KOPT-K1 (cell line): ENCODE measurements at regions not wholly inside any gene's neighbourhood (a gene's known extent, or its start where the extent isn't known, plus 50 kb on each side); places are given as distances from the start of the nearest gene placed in this dataset.

Experiments
- H3K27ac ChIP-seq: fragments of 200-600 bp; sonication (generic); 2 replicates; pipeline ENCODE4 v1.5.1; 2016; ENCODE audit warnings: antibody characterized with exemption, mild to moderate bottlenecking, low read depth, low read length; ENCODE audit not compliant: poor library complexity, severe bottlenecking
- H3K36me3 ChIP-seq: fragments of 200-600 bp; sonication (generic); 2 replicates; pipeline ENCODE4 v1.5.1; 2017; ENCODE audit warnings: antibody characterized with exemption, mild to moderate bottlenecking, low read length, moderate library complexity; ENCODE audit not compliant: insufficient read depth
- H3K9me3 ChIP-seq: fragments of 200-600 bp; sonication (generic); 2 replicates; pipeline ENCODE4 v1.5.1; 2017; ENCODE audit warnings: antibody characterized with exemption, low read length, mild to moderate bottlenecking; ENCODE audit not compliant: insufficient read depth, poor library complexity, severe bottlenecking

DNA sequence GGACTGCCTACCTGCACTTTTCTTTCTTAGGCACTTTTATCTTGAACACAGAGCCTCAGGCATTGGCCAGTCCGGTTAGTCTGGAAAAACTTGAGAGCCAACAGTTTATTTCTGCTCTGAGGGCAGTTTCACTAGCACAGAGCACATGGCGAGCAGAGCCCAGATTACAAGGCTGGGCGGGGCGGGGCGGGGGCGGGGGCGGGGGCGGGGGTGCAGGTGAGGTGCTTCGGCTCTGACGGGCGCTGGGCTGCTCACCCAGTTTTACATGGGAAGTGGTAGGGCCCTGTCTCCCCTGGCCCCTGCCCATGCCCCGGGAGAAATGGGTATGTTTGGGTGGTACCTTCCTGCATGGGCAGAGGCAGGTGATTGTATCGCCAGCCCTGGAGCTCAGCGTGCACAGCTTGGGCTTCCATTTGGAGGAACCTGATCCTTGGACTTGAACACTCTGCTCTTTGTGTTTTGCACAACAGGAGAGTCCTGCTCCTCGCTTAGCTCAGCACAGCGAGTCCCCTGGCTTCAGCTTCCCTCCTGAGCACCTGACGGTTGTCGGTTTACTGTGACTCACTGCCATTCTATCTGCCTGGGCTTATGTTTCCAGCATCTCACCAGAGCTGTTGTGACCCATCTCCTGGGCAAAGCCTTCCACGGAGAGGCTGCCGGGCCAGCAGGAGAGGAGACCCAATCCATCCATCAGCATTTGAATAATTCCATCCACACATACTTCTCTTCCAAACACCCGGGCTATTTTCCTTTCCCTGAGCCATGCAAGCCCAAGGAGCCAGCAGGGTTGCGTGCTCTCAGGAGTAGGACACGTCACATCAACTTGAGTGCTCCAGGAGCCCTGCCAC is 108.5 kb downstream of the ARF6 start:
- Histone ChIP-seq H3K9me3 (no peaks in the 10 kb centered on the region), H3K27ac (peak overlapping the region; percentile 87), H3K36me3 (no peaks in the 10 kb centered on the region)

DNA sequence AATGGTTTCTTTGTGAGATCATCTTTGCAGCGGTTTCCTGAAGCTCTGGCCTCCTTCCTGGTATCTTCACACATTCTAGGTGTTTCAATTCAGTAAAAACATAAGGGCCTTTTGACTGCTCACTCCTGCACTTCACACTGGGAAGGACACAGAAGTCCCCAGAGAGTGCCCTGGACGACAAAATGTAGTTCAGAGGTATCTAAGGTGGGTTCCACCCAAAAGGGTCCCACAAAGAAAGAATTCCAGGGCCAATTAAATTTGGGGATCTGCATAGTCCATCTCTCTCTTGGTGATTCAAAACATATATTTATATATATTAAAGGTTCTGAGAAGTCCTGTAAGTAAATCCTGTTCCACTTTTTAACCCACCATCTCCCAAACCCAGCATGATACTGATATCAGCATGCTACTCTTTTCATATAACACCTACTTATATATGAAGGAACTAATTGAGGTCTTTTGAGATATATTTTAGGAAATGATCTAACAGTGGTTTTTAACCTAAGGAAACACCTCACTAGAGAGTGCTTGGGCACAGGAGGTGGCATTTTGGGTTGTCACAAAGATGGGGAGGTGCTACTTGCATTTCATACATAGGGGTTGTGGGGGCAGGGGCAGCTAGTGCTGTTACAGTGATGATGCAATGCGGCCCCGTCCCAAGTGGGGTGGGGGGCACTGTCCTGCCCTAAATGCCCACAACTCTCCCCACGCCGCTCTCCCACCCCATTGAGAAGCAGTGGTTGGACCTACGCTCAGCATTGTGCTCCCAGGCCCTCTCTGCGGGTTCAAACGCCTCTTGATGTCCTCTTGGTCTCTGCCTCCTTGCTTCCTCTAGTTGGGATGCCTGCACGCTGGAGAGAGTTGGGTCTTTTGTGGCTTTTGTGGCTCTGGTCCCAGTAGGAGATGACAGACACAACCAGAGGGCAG is 109.4 kb downstream of the ARF6 start:
- Histone ChIP-seq H3K9me3 (no peaks in the 10 kb centered on the region), H3K27ac (peak overlapping the region; percentile 87), H3K36me3 (no peaks in the 10 kb centered on the region)

DNA sequence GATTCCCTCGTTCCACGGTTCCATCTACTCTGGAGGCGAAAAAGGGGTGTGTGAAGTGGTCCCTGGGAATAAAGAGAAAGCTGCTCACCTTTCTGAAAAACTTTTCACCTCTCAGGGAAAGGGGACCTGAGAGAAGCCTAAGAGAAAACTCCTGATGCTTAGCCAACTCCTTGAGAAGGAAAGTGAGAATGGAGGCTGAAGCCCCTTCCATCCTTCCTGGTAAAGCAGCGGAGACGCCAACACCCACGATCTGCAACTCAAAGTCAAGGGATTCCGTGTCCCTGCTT is 110.0 kb downstream of the ARF6 start:
- no peaks in the 10 kb centered on the region for H3K9me3 ChIP-seq
- H3K36me3 ChIP-seq, result no peaks in the 10 kb centered on the region
- peak overlapping the region; percentile 87 for H3K27ac ChIP-seq

DNA sequence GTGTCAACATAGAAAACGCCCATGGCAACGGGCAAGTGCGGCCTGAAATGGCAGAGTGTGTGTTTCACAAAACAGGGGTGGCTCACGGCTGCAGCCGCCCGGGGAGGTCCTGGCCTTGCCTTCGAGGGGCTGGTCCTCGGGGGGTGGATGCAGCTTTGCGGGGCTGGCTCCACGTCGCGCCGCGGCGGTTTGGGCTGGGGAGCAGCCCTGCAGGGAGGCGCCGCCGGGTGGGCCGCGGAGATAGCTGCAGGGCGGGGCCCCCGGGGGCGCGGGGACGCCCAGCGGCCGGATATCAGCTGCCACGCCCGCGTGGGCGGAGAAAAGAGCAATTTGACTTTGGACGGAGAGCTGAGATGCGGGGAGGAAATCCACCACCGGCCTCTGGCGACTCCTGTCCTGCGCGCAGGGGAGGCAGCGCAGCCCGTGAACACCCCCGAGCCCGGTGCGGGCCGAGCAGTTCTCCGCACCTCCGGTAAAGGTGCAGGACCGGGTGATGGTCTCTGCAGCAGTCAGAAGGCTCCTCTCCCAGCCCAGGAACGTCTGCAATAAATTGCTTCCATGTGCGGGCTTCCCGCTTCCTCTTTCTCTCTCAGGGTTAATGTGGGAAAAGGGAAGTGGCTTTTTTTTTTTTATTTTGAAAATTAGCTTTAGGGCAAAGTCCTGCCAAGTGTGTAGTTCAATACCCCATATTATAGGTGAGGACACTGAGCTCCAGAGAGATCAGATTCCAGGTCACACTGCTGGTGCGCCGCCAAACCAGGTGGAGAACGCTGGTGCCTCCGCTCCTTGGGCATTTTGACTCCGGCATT is 110.5 kb downstream of the ARF6 start:
- Histone ChIP-seq H3K36me3 (no peaks in the 10 kb centered on the region), H3K9me3 (no peaks in the 10 kb centered on the region)

DNA sequence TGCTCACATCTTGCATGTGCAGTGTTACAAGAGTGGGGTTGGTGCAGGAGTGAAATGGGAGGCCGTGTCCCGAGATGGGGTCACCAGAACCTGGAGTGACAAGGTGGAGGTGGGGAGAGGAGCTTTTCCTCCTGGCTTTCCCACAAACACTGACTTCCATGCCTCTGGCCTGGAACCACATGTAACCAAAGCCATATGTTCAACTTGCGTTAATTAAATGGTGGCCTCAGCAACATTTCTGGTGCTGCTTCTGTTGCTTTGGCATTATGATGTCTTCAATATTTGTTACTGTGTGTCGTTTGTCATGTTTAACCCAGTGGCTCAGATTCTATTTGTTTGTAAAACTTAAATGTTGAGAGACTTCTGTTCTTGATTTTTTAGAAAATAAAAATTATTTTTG is 110.2 kb downstream of the VCPKMT start:
- H3K9me3 ChIP-seq, result no peaks in the 10 kb centered on the region
- no peak overlapping the region for H3K27ac ChIP-seq
- H3K36me3 ChIP-seq, result no peaks in the 10 kb centered on the region

More for the DNA sequence above, 110.5 kb downstream of the ARF6 start:
- peak overlapping the region; percentile 87 for H3K27ac ChIP-seq

DNA sequence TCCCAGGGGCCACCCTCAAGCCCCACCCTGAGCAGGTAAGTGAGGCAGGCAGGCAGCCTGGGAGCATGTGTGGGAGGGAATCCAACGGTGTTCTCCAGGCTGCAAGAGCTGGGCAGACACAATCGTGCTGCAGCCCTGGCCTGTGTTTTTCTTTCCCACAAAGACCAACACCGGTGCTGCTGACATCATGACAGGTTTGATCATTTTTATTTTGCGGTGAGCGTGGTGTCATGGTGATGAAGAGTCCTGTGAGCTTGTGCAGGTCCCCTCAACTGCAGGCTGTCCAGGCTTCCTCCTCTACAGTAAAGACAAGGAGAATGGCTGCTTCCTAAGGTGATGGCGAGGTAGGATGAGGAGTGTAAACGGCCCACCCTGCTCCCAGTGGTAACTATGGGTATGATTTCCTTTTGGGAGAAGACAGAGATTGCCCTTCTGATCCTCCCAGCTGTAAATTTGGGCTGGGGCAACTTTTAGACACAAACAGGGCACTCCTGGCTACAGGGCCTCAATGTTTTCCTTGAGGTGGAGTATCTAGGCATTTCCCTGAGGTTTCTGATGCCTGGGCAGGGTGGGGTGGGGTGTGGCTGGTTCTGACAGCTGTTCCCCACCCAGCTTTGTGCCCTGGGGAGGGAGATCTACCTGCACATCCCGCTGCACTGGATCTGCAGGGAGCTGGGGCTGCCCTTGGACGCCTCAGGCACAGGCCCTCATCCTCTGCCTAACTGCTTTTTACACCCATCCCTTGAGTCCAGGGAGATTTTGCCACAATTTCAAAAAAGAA is 109.1 kb downstream of the VCPKMT start:
- H3K27ac ChIP-seq, result no peak overlapping the region
- no peaks in the 10 kb centered on the region for H3K36me3 ChIP-seq
- no peaks in the 10 kb centered on the region for H3K9me3 ChIP-seq

DNA sequence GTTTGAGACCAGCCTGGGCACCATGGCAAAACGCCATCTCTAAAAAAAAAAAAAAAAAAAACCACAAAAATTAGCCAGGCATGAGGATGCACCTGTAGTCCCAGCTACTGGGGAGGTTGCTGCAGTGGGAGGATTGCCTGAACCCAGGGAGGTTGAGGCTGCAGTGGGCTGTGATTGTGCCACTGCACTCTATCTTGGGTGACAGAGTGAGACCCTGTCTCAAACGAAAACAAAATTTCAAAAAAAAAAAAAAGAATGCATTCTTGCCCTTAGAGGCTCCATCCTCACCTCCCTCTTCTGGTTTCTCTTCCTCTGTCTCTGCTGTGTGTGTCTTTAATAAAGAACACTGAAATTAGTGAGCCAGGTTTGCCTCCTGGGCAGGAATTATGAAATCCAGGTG is 107.8 kb downstream of the VCPKMT start:
- H3K27ac ChIP-seq, result no peak overlapping the region
- no peaks in the 10 kb centered on the region for H3K36me3 ChIP-seq
- H3K9me3 ChIP-seq, result no peaks in the 10 kb centered on the region

DNA sequence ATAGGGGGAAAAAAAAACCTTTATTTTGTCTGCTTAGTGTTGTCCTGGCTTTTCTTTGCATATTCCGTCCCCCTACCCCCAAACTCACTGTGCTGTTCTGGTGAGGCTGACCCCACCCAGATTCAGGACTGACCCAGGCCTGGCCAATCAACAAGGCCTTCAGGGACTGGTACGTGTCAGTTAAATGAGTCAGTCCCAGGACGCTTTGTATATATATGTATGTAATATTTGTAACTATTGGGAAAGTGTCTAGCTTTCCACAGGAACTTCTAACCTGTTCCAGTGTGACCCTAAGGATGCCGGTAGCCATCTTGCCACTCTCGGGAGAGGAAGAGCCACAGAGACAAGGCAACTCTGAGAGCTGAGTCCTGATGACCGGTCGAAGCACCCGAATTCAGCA is 107.4 kb downstream of the VCPKMT start:
- no peak overlapping the region for H3K27ac ChIP-seq
- H3K9me3 ChIP-seq, result no peaks in the 10 kb centered on the region
- no peaks in the 10 kb centered on the region for H3K36me3 ChIP-seq

DNA sequence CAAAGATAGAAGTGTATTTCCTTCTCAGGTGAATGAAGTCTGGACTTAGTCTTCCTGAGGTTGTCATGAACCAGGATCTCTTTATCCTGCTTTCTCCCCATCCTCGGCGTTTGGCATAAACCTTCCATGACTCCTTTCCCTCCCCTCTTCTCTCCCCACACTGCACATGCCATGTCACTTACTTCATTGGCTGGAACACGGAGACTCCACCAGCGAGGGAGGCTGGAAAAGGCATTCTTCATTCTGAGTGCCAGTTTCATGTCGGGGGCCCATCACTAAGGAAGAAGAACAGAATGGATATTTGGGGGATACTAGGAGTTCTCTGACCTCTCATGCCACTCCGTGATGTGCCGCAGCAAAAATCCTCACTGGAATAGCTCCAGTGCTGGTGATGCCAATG is 105.6 kb downstream of the VCPKMT start:
- Histone ChIP-seq H3K9me3 (no peaks in the 10 kb centered on the region), H3K36me3 (no peaks in the 10 kb centered on the region), H3K27ac (no peak overlapping the region)

DNA sequence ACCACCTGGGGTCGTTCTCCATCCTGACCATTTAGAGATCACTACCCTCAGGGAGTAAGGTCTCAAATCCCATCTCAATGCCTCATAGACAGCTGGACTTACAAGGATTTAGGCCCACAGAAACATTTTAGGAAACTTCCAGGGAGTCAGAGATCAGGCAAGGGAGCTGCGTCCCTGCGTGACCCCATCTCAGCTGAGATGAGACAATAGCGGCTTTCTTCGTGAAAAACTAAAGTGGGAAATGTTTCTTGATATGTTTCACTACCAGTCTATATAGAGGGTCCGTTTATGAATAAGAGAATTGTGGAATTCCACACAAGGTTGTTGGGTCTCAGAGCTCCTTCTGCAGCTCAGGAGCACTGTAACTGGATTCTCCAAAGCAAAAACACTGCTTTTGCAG is 105.1 kb downstream of the VCPKMT start:
- Histone ChIP-seq H3K9me3 (no peaks in the 10 kb centered on the region), H3K27ac (no peak overlapping the region), H3K36me3 (no peaks in the 10 kb centered on the region)

DNA sequence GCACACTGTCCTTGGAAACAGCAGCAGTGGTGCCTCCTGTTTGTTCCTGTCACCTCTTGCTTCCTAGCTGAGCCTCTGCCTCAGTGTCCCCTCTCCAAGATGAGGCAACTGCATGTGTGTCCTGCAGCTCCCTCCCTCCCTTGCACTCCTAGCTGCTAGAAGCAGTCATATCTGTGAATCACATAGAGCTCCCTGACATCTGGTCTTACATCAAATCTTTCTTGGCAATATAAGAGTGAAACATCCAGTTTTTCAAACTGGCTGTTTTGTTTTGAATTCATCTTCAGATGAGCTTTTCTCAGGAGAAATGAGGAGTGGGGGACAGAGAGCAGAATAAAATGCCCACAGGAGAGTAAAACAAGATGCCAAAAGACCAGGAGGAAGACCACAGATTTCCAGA is 103.7 kb downstream of the VCPKMT start:
- Histone ChIP-seq H3K9me3 (no peaks in the 10 kb centered on the region), H3K36me3 (no peaks in the 10 kb centered on the region), H3K27ac (no peak overlapping the region)

DNA sequence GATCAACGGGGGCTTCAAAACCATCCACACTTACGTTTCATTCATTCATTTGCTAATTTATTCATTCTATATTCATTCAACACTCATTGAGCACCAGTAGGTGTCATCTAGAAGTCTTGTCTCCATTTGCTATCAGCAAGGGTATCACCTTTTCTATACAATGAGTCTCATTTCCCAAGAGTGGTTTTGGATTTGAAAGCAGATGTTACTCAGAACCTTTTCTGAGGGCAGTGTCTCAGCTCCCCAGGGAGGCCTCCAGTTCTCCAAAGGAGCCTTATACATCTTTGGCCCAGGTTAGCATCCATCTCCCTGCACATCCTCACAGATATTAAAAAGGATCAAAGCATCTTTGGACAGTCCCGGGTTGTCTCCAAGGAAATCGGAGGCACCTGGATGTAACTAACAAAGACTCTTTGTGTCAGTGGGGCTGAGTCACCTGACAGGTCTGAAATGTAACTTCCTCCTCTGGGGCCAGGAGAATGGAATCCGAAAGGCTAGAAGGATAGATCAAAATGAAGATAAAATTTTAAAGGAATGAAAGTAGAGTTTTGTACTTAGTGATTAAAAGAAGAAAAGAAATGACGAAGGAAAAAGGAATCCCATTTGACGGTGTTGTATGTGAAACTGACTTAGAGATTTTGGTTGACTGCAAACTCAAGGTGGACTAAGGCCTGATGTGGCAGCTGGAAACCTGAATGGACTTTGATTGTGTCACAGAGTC is 103.0 kb downstream of the VCPKMT start:
- Histone ChIP-seq H3K36me3 (no peaks in the 10 kb centered on the region), H3K9me3 (no peaks in the 10 kb centered on the region), H3K27ac (no peak overlapping the region)

DNA sequence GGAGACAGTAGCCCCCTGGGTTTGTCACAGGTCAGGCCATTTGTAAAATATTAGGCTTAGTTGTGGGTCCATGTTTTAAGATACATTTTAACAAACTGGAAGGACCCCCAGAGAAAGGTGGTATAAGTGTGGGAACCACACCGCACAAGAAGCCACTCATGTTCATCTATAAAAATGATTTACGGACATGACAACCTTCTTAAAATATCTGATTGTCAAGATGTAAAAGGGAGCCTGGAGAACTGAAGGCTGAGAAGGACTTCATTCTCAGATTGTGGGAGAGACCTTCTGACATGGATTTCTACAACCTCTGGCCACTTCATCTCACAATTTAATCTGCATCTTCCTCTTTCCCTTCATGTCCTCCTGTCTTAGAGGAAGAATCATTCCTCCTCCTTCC is 102.4 kb downstream of the VCPKMT start:
- no peak overlapping the region for H3K27ac ChIP-seq
- no peaks in the 10 kb centered on the region for H3K9me3 ChIP-seq

More for the DNA sequence above, 102.4 kb downstream of the VCPKMT start:
- no peaks in the 10 kb centered on the region for H3K36me3 ChIP-seq
